ENCODE measurements at regions not wholly inside any gene's neighbourhood (a gene's known extent, or its start where the extent isn't known, plus 50 kb on each side); places are given as distances from the start of the nearest gene placed in this dataset.

- Histone ChIP-seq H3K36me3 (ENCODE audit: control insufficient read depth, insufficient read depth, low read length) (no peaks in the 10 kb centered on the region), H3K27ac (ENCODE audit: low read length) (no peak overlapping the region), H3K9me3 (replicated peaks; ENCODE audit: control insufficient read depth, low read depth, low read length) (no peaks in the 10 kb centered on the region), H3K27me3 (ENCODE audit: control insufficient read depth, insufficient read depth, low read length) (no peaks in the 10 kb centered on the region), H3K4me3 (ENCODE audit: low read length) (no peak overlapping the region), H3K4me1 (ENCODE audit: control insufficient read depth, insufficient read depth, low read length) (peaks cover 25% of the 10 kb centered on the region)
- WGBS (ENCODE audit: insufficient coverage): 88% methylated on average over 2 of the region's 2 CpGs
- DNase-seq: no peak
These were observed 166.6 kb downstream of the ZBTB18 start for GRCh38 chr1:244217711-244218110.

GRCh38 chr1:244218220-244218619 is 167.1 kb downstream of the ZBTB18 start:
- 82% methylated on average over 5 of the region's 9 CpGs for WGBS (ENCODE audit: insufficient coverage)
- peaks cover 20% of the 10 kb centered on the region for H3K4me1 ChIP-seq (ENCODE audit: control insufficient read depth, insufficient read depth, low read length)
- no peaks in the 10 kb centered on the region for H3K36me3 ChIP-seq (ENCODE audit: control insufficient read depth, insufficient read depth, low read length)

DNA sequence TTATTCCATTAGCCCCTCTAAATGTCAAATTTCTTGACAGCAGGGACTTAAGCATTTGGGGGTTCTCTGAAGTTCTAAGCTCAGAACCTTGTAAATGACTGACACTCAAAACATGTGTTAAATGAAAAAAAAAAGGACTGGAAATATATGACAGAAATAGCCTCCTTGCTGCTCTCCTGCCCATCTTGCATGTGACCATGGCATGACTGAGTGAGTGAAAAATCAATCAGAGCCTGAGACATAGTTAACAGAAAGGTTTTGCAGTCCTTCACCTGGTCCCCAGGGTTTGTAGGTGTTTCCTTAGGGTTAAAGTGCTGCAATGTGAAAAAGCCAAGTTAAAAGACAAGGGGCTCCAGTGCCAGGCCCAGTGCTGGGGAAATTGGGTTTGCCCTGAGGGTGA is 168.1 kb downstream of the ZBTB18 start:
- no peaks in the 10 kb centered on the region for H3K27me3 ChIP-seq (ENCODE audit: control insufficient read depth, insufficient read depth, low read length)
- no peak overlapping the region for H3K27ac ChIP-seq (ENCODE audit: low read length)
- H3K36me3 ChIP-seq (ENCODE audit: control insufficient read depth, insufficient read depth, low read length): no peaks in the 10 kb centered on the region
- no peak overlapping the region for H3K4me3 ChIP-seq (ENCODE audit: low read length)
- peaks cover 13% of the 10 kb centered on the region for H3K4me1 ChIP-seq (ENCODE audit: control insufficient read depth, insufficient read depth, low read length)
- DNase-seq: no peak
- H3K9me3 ChIP-seq (replicated peaks; ENCODE audit: control insufficient read depth, low read depth, low read length): no peaks in the 10 kb centered on the region

More at GRCh38 chr1:244218220-244218619, 167.1 kb downstream of the ZBTB18 start:
- no peak overlapping the region for H3K4me3 ChIP-seq (ENCODE audit: low read length)
- H3K9me3 ChIP-seq (replicated peaks; ENCODE audit: control insufficient read depth, low read depth, low read length): no peaks in the 10 kb centered on the region
- H3K27ac ChIP-seq (ENCODE audit: low read length): no peak overlapping the region
- no peaks in the 10 kb centered on the region for H3K27me3 ChIP-seq (ENCODE audit: control insufficient read depth, insufficient read depth, low read length)
- no peak for DNase-seq

DNA sequence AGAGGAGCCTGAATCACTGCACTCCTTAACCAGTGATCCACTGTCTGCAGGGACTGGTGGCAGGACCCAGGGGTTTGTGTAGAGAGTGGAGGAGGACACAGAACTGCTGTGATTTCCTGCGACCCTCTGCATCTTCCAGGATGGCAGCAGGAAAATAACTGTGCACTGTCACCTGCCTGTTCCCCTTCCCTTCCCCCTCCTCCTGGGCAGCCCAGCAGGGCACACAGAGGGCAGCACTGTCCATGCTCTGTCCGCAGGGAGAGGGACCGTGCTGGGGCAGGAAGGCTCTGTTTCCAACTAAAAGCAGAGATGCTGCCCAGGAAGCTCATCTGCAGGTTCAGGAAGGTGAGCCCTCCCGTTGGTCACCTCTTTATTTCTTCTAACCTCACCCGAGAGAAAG is 168.7 kb downstream of the ZBTB18 start:
- Histone ChIP-seq H3K27me3 (ENCODE audit: control insufficient read depth, insufficient read depth, low read length) (no peaks in the 10 kb centered on the region), H3K4me1 (ENCODE audit: control insufficient read depth, insufficient read depth, low read length) (peaks cover 6% of the 10 kb centered on the region), H3K9me3 (replicated peaks; ENCODE audit: control insufficient read depth, low read depth, low read length) (no peaks in the 10 kb centered on the region), H3K4me3 (ENCODE audit: low read length) (no peak overlapping the region), H3K36me3 (ENCODE audit: control insufficient read depth, insufficient read depth, low read length) (no peaks in the 10 kb centered on the region), H3K27ac (ENCODE audit: low read length) (no peak overlapping the region)
- 53% methylated on average over 2 of the region's 5 CpGs for WGBS (ENCODE audit: insufficient coverage)
- DNase-seq: no peak

GRCh38 chr1:244220410-244220809 is 169.3 kb downstream of the ZBTB18 start:
- Histone ChIP-seq H3K4me1 (ENCODE audit: control insufficient read depth, insufficient read depth, low read length) (peaks cover 6% of the 10 kb centered on the region), H3K9me3 (replicated peaks; ENCODE audit: control insufficient read depth, low read depth, low read length) (no peaks in the 10 kb centered on the region), H3K27ac (ENCODE audit: low read length) (no peak overlapping the region), H3K4me3 (ENCODE audit: low read length) (no peak overlapping the region), H3K36me3 (ENCODE audit: control insufficient read depth, insufficient read depth, low read length) (no peaks in the 10 kb centered on the region), H3K27me3 (ENCODE audit: control insufficient read depth, insufficient read depth, low read length) (no peaks in the 10 kb centered on the region)
- no peak for DNase-seq
- no CpG with 5 or more reads among the region's 3 CpGs for WGBS (ENCODE audit: insufficient coverage)

GRCh38 chr1:244221991-244222390 is 170.9 kb downstream of the ZBTB18 start:
- no peak overlapping the region for H3K4me3 ChIP-seq (ENCODE audit: low read length)
- no peak for DNase-seq
- H3K4me1 ChIP-seq (ENCODE audit: control insufficient read depth, insufficient read depth, low read length): peaks cover 2% of the 10 kb centered on the region
- H3K27me3 ChIP-seq (ENCODE audit: control insufficient read depth, insufficient read depth, low read length): no peaks in the 10 kb centered on the region
- WGBS (ENCODE audit: insufficient coverage): 38% methylated on average over 1 of the region's 4 CpGs
- no peaks in the 10 kb centered on the region for H3K9me3 ChIP-seq (replicated peaks; ENCODE audit: control insufficient read depth, low read depth, low read length)
- H3K36me3 ChIP-seq (ENCODE audit: control insufficient read depth, insufficient read depth, low read length): no peaks in the 10 kb centered on the region
- no peak overlapping the region for H3K27ac ChIP-seq (ENCODE audit: low read length)

GRCh38 chr1:244224487-244225430 is 173.7 kb downstream of the ZBTB18 start:
- DNase-seq: peak; percentile 65
- Histone ChIP-seq H3K27me3 (ENCODE audit: control insufficient read depth, insufficient read depth, low read length) (no peaks in the 10 kb centered on the region), H3K4me3 (ENCODE audit: low read length) (no peak overlapping the region), H3K4me1 (ENCODE audit: control insufficient read depth, insufficient read depth, low read length) (peaks cover 2% of the 10 kb centered on the region), H3K27ac (ENCODE audit: low read length) (no peak overlapping the region), H3K9me3 (replicated peaks; ENCODE audit: control insufficient read depth, low read depth, low read length) (no peaks in the 10 kb centered on the region), H3K36me3 (ENCODE audit: control insufficient read depth, insufficient read depth, low read length) (no peaks in the 10 kb centered on the region)
- WGBS (ENCODE audit: insufficient coverage): 65% methylated on average over 8 of the region's 11 CpGs

GRCh38 chr1:244226435-244226834 is 175.4 kb downstream of the ZBTB18 start:
- no CpG with 5 or more reads among the region's 3 CpGs for WGBS (ENCODE audit: insufficient coverage)

DNA sequence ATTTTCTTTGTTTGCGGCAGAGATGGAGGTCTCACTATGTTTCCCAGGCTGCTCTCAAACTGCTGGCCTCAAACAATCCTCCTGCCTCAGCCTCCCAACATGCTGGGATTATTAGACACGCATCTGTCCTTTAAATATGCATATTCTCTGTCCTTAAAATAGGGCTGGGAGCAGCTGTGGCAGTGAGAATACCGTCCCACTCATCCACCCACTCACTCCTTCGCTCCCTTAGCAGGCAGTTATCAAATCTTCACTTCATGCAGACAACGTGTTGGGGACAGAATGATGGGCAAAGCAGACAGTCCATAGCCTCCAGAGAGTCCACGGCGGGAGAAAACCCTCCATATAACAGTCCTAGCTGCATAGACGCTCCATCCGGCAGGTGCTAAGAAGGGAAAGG is 179.4 kb downstream of the ZBTB18 start:
- no peak for DNase-seq
- WGBS (ENCODE audit: insufficient coverage): 80% methylated on average over 4 of the region's 9 CpGs

More at GRCh38 chr1:244226435-244226834, 175.4 kb downstream of the ZBTB18 start:
- no peak for DNase-seq
- no peaks in the 10 kb centered on the region for H3K36me3 ChIP-seq (ENCODE audit: control insufficient read depth, insufficient read depth, low read length)
- H3K4me3 ChIP-seq (ENCODE audit: low read length): no peak overlapping the region
- H3K4me1 ChIP-seq (ENCODE audit: control insufficient read depth, insufficient read depth, low read length): peaks cover 15% of the 10 kb centered on the region
- no peaks in the 10 kb centered on the region for H3K27me3 ChIP-seq (ENCODE audit: control insufficient read depth, insufficient read depth, low read length)
- H3K9me3 ChIP-seq (replicated peaks; ENCODE audit: control insufficient read depth, low read depth, low read length): no peaks in the 10 kb centered on the region
- no peak overlapping the region for H3K27ac ChIP-seq (ENCODE audit: low read length)

DNA sequence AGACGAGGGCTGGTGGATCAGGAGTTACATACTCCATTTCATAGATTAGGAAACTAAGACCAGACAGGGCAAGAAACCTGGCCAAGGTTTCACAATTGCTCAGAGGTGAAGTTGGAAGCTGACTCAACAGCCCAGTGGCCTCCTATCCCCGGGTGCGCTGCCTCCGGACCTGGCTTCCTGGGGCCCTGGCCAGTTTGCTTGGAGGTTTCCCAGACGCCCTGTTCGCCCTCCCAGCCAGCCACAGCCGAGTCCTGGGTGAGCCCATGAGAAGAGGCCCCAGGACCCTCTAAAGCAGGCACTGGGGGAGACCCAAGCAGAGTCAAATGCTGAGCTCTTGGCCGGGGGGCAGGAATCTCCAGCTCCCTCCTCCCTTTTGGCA is 180.1 kb downstream of the ZBTB18 start:
- Histone ChIP-seq H3K27me3 (ENCODE audit: control insufficient read depth, insufficient read depth, low read length) (no peaks in the 10 kb centered on the region), H3K4me3 (ENCODE audit: low read length) (no peak overlapping the region), H3K9me3 (replicated peaks; ENCODE audit: control insufficient read depth, low read depth, low read length) (no peaks in the 10 kb centered on the region), H3K4me1 (ENCODE audit: control insufficient read depth, insufficient read depth, low read length) (peaks cover 39% of the 10 kb centered on the region), H3K27ac (ENCODE audit: low read length) (peak overlapping the region; percentile 37), H3K36me3 (ENCODE audit: control insufficient read depth, insufficient read depth, low read length) (no peaks in the 10 kb centered on the region)
- DNase-seq: no peak
- 25% methylated on average over 7 of the region's 8 CpGs for WGBS (ENCODE audit: insufficient coverage)

More for the DNA sequence above, 179.4 kb downstream of the ZBTB18 start:
- H3K36me3 ChIP-seq (ENCODE audit: control insufficient read depth, insufficient read depth, low read length): no peaks in the 10 kb centered on the region
- no peak overlapping the region for H3K27ac ChIP-seq (ENCODE audit: low read length)
- H3K27me3 ChIP-seq (ENCODE audit: control insufficient read depth, insufficient read depth, low read length): no peaks in the 10 kb centered on the region
- H3K9me3 ChIP-seq (replicated peaks; ENCODE audit: control insufficient read depth, low read depth, low read length): no peaks in the 10 kb centered on the region
- H3K4me1 ChIP-seq (ENCODE audit: control insufficient read depth, insufficient read depth, low read length): peaks cover 39% of the 10 kb centered on the region
- no peak overlapping the region for H3K4me3 ChIP-seq (ENCODE audit: low read length)
